Hypothalamus (tissue), 51 donors: ENCODE measurements at regions not wholly inside any gene's neighbourhood (a gene's known extent, or its start where the extent isn't known, plus 50 kb on each side); places are given as distances from the start of the nearest gene placed in this dataset.
"Not testable (repeated sequence)": the region's sequence is repeated elsewhere in the genome, so short reads cannot be mapped to it uniquely, and the experiment has no call there.

Experiments
- DNase-seq, 51 donors: peaks; one replicate each; lab custom pipeline; 2025; lab: John Stamatoyannopoulos, UW

DNA sequence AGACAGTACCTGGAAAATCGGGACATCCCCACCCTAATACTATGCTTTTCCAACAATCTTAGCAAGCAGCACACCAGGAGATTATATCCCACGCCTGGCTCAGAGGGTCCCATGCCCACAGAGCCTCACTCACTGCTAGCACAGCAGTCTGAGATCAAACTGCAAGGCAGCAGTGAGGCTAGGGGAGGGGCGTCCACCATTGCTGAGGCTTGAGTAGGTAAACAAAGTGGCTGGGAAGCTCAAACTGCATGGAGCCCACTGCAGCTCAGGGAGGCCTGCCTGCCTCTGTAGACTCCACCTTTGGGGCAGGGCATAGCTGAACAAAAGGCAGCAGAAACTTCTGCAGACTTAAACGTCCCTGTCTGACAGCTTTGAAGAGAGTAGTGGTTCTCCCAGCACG, 275.5 kb downstream of the IKZF2 start:
- not testable (repeated sequence) for DNase-seq

GRCh38 chr2:212873256-212873655, 278.2 kb downstream of the IKZF2 start:
- no peak for DNase-seq

- no peak for DNase-seq
Observed at GRCh38 chr2:212871597-212871996, 279.8 kb downstream of the IKZF2 start.

- DNase-seq, result no peak
Observed at GRCh38 chr2:212864186-212864585, 287.2 kb downstream of the IKZF2 start.

DNA sequence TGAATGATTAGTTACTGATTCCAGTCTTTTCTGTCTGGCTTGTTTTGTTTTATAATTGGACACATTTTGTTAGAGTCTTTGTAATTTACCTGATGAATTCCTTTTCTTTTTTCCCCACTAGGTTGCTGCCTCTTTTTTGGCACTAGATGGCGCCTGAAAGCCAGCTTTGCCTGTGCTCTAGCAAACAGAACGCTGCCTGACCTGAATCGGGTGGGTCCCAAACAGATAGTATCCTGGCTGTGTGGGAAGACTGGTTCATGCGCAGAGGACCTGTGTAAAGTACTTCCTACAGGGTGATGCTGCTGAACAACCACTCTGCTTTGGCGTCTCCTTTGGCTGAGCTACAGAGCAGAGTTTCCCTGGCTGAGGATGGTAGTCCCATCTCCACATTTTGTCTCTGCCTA, 288.2 kb downstream of the IKZF2 start:
- DNase-seq, result no peak

DNA sequence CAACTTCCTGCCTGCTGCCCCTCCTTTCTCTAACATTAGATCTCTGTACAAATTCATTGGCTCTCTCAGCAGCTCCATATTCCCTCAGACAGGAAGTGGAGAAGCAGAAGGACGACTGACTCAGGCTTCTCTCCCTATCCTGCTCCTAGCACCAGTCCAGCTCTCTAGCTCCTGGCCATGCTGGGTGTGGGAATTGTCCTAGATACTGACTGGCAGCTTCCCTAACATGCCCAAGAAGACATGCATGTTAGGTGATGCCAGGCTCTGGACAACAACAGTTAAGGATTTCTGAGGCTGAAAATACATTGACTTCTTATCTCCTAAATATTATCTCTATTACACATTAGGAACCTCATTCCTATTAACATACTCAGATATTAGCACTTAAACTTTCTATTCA, 292.9 kb downstream of the IKZF2 start:
- DNase-seq, result no peak

DNA sequence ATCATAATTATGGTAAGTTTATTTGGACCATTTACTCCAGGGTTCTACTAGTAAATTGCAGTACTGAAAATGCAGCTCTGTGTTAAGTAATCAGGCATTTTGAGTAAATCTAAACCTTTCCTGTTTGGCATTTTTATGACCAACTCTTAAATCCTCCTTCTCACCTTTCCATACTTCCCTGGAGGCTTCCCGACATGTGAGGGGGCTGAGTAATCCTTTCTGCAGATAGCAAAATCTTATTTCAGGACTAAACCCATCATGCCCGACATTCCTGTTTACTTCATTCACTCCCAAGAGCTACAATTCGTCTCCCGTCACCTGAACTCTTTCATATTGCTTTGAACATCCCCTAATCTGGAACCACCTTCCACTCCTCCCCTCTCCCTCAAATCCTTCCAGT, 296.6 kb downstream of the IKZF2 start:
- DNase-seq, result no peak

GRCh38 chr2:212854116-212854515, 297.3 kb downstream of the IKZF2 start:
- DNase-seq, result no peak

- DNase-seq, result no peak
Observed at GRCh38 chr2:212845941-212846340, 305.5 kb downstream of the IKZF2 start.

DNA sequence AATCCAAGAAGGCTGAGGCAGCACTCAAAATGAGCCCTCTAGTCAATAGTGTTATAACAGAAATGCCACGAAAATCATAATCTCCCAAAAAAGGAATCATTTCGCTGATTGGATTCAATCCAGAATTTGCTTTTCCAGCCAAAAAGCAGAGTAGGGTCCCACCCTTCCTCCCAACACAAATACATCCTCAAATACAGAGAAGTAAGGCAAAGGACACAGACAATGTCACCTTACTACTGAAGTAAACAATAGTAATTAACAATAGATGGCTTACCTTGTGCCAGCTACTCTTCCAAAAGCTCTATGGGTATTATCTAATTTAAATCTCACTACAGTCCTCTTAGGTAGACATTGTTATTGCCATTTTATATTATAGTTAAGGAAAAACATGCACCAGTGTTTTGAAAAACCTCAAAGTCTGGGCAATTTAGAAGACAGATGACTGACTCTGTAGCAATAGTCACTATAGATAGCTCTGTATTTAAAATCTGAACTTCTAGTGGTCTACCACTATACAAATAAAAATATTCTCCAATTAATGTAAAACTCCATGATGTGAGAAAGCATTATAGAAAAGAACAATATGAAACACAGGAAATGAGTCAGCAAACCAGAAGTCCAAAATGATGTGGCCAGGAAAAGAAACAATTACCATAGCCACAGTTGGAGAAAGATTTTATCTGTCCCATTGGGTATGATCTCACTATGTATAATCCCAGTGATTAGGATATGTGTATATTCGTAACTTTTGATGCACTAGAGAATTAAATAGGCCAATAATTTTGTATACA, 305.0 kb upstream of the ERBB4 start:
- no peak for DNase-seq

DNA sequence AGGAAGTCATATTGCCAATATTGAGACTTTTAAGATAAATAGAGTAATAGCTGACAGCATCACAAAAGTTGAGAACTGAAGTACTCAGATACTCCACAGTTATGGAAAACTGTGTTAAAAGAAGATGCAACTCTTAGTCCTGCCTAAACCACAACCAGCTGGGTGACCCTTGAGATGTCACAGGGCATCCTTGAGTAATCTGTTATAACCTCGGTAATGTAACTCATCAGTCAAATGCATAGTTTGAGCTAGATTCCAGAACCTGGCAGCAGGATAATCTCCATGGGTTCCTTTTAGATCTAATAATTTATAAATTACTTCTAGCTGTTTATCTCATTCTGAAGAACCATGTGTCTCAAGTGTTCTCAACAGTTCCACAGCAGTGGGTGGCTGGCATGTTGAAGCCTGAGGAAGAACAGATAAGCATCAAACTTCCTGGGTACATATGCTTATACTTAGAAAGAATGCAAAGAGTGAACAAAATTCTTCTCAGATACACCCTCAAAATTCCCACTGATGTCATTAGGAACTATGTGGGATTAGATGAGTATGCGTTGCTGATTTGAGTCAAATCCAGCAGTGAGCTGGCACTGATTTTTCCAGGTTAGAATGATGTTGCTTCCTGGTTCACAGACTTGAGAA, 304.1 kb upstream of the ERBB4 start:
- no peak for DNase-seq

GRCh38 chr2:212841460-212841859, 302.9 kb upstream of the ERBB4 start:
- no peak for DNase-seq

DNA sequence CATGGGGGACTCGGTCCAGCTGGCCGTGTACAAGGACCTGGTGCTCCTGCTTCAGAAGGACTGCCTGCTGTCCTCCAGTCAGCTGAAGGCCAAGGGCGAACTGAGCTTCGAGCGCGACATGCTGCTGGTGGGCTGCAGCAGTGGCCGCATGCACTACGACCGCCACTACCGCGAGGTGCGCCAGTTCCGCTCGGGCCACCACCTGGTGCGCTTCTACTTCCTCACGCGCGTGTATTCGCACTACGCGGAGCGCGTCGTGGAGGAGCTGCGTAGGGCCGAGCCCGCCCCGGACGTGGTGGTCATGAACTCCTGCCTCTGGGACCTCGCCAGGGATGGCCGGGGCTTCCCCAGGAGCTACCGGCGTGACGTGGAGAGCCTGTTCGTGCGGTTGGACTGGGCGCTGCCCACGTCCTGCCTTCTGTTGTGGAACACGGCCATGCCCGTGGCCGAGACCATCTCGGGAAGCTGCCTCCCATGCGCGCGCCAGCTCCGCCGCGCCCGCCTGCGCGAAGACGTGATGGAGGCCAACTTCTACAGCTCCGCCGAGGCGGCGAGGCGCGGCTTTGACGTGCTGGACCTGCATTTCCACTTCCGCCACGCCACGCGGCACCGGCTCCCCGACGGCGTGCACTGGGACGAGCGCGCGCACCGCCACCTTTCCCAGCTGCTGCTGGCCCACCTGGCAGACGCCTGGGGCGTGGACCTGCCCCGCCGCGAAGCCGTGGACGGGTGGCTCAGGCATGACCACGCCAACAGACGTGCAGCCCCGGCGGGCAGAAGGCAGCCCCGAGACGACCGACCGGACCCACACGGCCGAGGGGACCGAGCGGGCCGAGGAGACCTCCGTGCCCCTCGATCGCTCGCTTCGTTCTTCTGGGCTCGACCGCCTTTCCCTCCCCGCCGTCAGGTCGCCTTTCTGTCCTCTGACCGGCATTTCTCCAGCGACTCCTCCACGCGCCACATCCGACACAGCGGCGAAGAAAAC, 293.9 kb upstream of the ERBB4 start:
- DNase-seq, result peak in 1 of 51 donors; percentile 0

- DNase-seq, result no peak
Observed at GRCh38 chr2:212831671-212832199, 293.1 kb upstream of the ERBB4 start.

DNA sequence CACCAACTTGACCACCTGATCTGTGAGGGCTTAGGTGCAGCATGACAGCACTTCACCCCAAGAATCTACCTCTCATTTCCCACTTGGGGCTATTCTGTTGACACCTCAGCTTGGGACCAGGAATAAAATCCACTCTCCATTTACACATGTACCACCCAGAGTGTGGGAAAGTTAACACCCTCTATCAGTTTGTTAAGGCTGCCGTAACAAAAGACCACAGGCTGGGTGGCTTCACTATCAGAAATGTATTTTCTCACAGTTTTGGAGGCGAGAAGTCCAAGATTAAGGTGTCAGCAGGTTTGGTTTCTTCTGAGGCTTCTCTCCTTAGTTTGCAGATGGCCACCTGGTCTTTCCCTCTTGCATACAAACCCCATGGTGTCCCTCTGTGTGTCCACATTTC, 277.7 kb upstream of the ERBB4 start:
- no peak for DNase-seq

- DNase-seq, result no peak
Observed at GRCh38 chr2:212815453-212815852, 276.9 kb upstream of the ERBB4 start.

GRCh38 chr2:212814941-212815340, 276.3 kb upstream of the ERBB4 start:
- no peak for DNase-seq

DNA sequence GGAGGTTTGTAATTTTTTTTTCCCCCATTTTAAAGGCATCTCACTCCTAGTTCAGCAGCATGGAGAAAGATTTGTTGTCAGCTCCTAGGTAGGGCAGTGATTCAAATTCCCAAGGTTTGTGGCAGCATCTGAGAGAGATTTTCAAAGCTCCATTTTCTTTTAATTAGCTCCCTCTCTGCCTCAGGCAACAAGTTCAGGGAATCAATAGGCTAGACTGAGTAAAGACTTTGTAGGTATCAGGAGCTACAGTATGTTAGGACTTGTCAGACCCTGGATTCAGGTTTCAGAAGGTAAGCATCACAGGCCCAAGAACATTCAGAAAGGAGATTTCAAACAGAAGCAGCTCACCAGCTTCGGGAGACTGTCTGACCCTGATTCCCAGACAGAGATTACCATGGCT, 273.3 kb upstream of the ERBB4 start:
- DNase-seq, result no peak

DNA sequence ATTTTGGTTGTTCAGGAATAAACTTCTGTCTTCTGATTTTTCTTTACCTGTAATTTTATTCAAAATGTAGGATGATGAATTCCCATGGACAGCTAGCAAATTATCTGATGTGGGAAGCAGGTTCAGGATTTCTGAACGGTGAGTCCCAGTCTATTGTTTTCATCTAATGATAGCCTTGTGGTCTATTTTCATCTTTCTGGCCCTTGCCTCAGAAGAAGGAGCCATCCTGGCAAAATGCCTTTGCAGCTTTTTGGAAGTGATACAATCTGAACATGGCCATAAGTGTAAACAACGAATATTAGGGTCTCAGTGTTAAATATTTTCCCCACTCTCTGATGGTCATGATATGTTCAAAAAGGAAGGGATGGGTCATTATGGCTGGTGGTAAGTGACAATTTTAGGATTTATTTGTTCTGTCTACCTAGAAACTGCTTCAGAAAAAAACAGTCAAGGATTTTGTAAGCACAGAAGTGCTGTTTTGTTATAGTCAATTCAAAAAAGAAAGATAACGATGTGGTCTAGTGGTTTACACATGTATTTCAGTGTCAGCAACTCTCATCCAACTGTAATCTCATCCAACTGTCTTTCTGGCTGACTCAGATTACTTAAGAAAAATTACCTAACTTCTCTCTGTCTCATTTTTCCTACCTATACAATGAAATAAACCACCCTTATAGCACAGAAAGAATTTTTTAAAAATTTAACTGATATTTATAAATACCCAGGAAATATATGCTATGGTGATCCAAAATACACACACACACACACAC, 272.6 kb upstream of the ERBB4 start:
- no peak for DNase-seq
